Activated naive CD4-positive, alpha-beta T cell treated with anti-CD3 and anti-CD28 coated beads, Interleukin-2, amount 50 U/mL, for 72 hours (primary cell): ENCODE measurements at regions not wholly inside any gene's neighbourhood (a gene's known extent, or its start where the extent isn't known, plus 50 kb on each side); places are given as distances from the start of the nearest gene placed in this dataset.
"Not testable (repeated sequence)": the region's sequence is repeated elsewhere in the genome, so short reads cannot be mapped to it uniquely, and the experiment has no call there.

Experiments
- ATAC-seq, 2 donors: fragments of 150-1000 bp; cut with Tn5 transposase; 2 replicates each; pipeline ENCODE4 v1.10.0; 2021; ENCODE audit warnings: mild to moderate bottlenecking in 2 of 2, moderate library complexity in 2 of 2
- DNase-seq, 2 donors: peaks; one replicate each; pipeline ENCODE4 v3.0.0; 2021 to 2022; ENCODE audit warnings: low spot score in 2 of 2
- H3K27ac Mint-ChIP-seq, 2 donors: one replicate each; pipeline ENCODE4 v1.8.0; 2022; ENCODE audit warnings: mild to moderate bottlenecking in 2 of 2, mixed read lengths in 2 of 2
- H3K36me3 Mint-ChIP-seq, 2 donors: one replicate each; pipeline ENCODE4 v1.8.0; 2022; ENCODE audit warnings: mixed read lengths in 2 of 2
- H3K9me3 Mint-ChIP-seq, 2 donors: one replicate each; pipeline ENCODE4 v1.8.0; 2022; ENCODE audit warnings: mixed read lengths in 2 of 2

DNA sequence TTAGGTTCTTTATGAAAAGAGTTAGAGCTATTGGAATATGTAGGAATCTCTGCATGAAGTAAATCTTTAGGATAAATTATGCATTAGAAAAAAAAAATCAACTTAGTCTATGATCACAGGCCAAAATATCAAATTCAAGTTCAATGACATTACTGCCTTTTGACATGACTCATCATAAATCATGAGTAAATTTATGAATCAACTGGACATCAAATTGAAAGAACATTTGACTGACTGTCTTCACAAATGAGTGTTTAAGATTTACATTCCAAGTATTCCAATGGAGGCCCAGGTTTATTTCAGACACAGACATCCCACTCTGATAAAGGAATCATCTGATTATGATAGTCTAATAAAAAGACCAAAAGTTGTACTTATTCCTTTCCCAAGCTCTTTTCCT is 192.8 kb upstream of the TTC14 start:
- no peak for DNase-seq
- peaks cover 6 to 8% of the 10 kb centered on the region in 2 donors for H3K9me3 Mint-ChIP-seq
- no peak overlapping the region for H3K27ac Mint-ChIP-seq
- ATAC-seq: no peak
- no peaks in the 10 kb centered on the region for H3K36me3 Mint-ChIP-seq

DNA sequence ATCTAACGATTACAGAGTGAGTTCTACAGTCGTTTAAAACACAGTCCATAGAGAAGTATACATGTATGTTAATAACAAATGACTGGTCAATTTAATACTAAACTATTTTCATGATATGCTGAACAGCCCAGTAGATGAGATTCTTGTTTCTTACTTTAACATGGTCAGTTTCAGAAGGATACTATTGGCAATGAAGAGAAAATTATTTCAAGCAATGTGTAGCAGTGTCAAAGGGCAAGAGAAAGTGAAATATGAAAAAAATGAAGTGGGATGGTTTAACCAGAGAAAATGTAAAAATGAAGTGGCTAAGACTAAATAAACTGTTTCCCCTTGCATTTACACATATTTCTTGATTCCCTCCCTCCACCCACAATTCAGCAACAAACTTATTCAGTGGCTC is 192.1 kb upstream of the TTC14 start:
- Mint-ChIP-seq H3K27ac (no peak overlapping the region), H3K9me3 (peaks cover 6 to 8% of the 10 kb centered on the region in 2 donors), H3K36me3 (no peaks in the 10 kb centered on the region)
- no peak for DNase-seq
- ATAC-seq: no peak

DNA sequence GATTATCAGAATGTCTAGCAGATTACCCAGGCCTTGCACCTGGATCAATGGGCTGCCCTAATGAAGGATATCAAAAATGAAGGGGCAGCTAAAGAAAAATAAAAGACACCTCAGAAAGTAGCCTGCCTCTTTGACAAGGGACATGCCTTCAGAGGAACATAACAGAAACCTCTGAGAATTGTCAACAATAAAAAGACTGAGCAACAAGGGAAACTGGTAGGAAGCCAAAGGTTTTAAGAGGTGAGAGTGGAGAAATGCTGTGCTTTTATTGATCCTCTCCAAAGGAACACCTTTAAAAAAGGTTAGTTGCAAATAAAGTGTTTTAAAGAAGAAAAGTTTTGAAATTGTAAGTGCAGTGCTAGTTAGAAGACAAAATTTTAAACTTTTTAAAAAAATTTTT is 187.8 kb upstream of the TTC14 start:
- Mint-ChIP-seq H3K36me3 (no peaks in the 10 kb centered on the region), H3K27ac (no peak overlapping the region), H3K9me3 (peaks cover 6 to 10% of the 10 kb centered on the region in 2 donors)
- DNase-seq (no peak), ATAC-seq (no peak)

DNA sequence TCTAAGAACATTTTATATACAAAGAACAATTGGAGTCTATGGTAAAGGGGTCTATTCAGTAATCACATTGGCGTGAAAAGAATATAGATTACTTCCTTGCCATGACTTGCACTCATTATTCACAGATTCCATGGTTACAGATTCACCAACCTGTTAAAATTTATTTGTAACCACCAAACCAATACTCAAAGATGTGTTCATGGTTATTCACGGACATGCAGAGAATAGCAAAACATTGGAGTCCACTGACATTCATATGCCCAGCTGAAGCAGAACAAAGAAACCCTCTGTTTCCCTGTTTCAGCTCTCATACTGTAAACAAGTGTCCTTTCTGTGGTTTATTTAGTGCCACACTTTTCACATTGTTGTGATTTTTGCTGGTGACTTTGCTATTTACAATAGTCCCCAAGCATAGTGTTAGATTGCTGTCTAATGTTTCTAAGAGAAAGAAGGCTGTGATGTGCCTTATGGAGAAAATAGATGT is 185.8 kb upstream of the TTC14 start:
- Mint-ChIP-seq H3K36me3 (no peaks in the 10 kb centered on the region), H3K27ac (no peak overlapping the region), H3K9me3 (peaks cover 6 to 14% of the 10 kb centered on the region in 2 donors)
- ATAC-seq (no peak), DNase-seq (no peak)

GRCh38 chr3:180417241-180417640 is 184.7 kb upstream of the TTC14 start:
- Mint-ChIP-seq H3K36me3 (no peaks in the 10 kb centered on the region), H3K9me3 (peaks cover 2 to 13% of the 10 kb centered on the region in 2 donors), H3K27ac (no peak overlapping the region)
- ATAC-seq (no peak), DNase-seq (no peak)

GRCh38 chr3:180420016-180420415 is 181.9 kb upstream of the TTC14 start:
- Mint-ChIP-seq H3K27ac (no peak overlapping the region), H3K36me3 (no peaks in the 10 kb centered on the region), H3K9me3 (peaks cover 4 to 11% of the 10 kb centered on the region in 2 donors)
- no peak for DNase-seq
- ATAC-seq: no peak

GRCh38 chr3:180420804-180421203 is 181.2 kb upstream of the TTC14 start:
- Mint-ChIP-seq H3K9me3 (peaks cover 4 to 11% of the 10 kb centered on the region in 2 donors), H3K36me3 (no peaks in the 10 kb centered on the region), H3K27ac (no peak overlapping the region)
- no peak for ATAC-seq
- no peak for DNase-seq

DNA sequence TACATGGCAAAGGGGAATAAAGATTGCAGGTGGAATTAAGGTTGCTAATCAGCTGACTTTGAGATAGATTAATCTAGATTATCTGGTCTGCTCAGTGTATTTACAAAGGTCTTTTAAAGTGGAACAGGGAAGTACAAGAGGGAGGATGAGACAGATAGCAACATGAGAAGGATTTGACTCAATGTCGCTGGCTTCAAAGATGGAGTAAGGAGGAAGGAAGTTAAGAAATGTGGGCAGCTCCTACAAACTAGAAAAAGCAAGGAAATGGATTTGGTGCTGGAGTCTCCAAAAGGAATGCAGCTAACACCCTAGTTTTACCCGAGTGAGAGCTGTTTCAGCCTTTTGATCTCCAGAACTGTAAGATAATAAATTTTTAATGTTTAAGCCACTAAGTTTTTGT is 180.7 kb upstream of the TTC14 start:
- H3K27ac Mint-ChIP-seq: no peak overlapping the region
- H3K9me3 Mint-ChIP-seq: peaks cover 4 to 11% of the 10 kb centered on the region in 2 donors
- ATAC-seq (no peak), DNase-seq (no peak)
- no peaks in the 10 kb centered on the region for H3K36me3 Mint-ChIP-seq

DNA sequence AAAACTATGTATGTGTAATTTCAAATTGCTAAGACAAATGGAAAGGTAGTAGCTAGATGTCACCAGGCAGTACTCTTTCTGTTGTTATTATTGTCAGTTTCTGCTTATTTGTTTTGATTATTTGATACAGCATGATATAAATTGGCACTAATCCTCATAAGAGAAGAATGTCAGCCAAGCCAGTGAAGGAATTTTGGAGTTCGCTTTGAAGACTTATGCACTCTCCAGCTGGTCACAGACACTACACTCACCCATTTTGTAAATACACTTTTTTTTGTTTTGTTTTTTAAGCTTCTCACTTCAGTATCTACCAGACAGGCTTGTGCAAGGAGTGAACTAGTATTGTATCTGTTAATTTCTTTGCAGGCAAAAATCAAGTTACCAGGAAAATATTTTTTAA is 180.2 kb upstream of the TTC14 start:
- no peak for DNase-seq
- H3K36me3 Mint-ChIP-seq: no peaks in the 10 kb centered on the region
- peaks cover 4 to 15% of the 10 kb centered on the region in 2 donors for H3K9me3 Mint-ChIP-seq
- H3K27ac Mint-ChIP-seq: no peak overlapping the region
- ATAC-seq: no peak

DNA sequence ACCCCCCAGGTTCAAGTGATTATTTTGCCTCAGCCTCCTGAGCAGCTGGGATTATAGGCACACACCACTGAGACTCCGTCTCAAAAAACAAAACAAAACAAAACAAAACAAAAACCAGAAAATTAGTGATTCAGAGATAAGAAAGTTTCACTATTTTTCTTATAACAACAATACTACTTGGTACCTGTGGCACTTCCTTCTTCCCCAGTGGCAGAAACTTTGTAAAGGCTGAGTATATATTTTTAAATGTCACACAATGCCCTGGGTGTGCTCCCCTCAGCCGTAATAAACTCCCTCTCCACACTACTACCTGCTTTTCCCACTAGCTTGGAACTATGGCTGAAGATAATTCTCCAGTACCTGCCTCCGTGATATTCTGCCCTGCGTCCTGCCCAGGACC is 177.7 kb upstream of the TTC14 start:
- H3K9me3 Mint-ChIP-seq: peaks cover 4 to 10% of the 10 kb centered on the region in 2 donors
- not testable (repeated sequence) for ATAC-seq

DNA sequence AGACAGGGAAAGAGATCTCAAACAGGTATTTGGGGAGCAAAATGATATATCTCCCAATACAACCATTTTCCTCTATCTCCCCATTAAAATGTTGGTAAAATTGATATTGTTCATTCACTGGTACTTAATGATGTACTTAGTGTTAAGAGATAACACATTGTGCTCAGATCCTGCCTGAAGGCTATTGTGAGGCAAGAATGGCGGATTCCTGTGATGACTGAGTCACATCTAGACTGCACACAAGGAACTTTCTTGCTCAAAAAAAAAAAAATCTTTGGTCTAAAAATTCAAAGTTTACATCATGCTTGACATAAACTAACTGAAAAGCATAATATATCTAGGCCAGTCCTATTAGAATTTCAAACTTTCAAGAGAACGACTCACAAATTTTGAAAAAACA is 171.1 kb upstream of the TTC14 start:
- Mint-ChIP-seq H3K27ac (no peak overlapping the region), H3K9me3 (peaks cover 20 to 25% of the 10 kb centered on the region in 2 donors), H3K36me3 (no peaks in the 10 kb centered on the region)
- no peak for ATAC-seq
- no peak for DNase-seq

More for the DNA sequence above, 177.7 kb upstream of the TTC14 start:
- DNase-seq, H3K36me3 Mint-ChIP-seq, H3K27ac Mint-ChIP-seq: not testable (repeated sequence)

DNA sequence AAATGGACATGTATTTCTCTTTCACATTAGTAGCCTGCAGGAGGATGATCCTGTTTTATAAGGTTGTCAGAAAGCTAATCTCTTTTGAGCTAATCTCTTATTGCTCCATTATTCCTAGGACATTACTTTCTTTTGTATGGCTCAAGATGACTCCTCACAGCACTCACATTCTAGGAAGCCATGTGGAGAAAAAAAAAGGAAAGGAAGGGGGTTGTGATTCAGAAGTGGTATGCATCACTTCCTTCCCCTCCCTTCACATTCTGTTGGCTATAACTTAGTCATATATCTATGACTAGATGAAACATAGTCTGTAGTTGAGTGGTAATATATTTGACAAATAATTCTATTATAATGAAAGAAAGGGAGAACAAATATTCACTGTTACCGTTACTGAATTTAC is 168.8 kb upstream of the TTC14 start:
- Mint-ChIP-seq H3K27ac (no peak overlapping the region), H3K9me3 (peaks cover 20 to 21% of the 10 kb centered on the region in 2 donors), H3K36me3 (no peaks in the 10 kb centered on the region)
- ATAC-seq: no peak
- DNase-seq: no peak

DNA sequence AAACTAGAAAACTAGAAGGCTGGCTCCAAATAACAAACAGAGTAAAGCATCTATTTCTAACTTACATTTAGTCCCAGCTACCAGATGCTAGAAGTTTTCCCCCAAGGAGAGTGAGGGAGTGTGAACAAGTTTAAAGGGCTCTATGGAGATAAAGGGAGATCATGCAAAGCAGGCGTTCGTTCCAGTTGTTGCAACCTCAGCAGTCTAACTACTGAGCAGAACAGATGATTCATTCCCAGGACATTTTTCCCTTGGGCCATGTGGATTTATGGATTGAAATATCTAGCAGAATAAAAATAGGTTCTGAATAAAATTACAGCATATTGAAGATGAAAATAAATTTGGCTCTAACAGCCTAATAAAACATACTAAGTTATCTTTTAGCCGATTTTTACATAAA is 154.8 kb upstream of the TTC14 start:
- Mint-ChIP-seq H3K9me3 (peaks cover 16% of the 10 kb centered on the region in 2 donors), H3K36me3 (peaks cover 0 to 8% of the 10 kb centered on the region in 2 donors), H3K27ac (no peak overlapping the region)
- DNase-seq: no peak
- ATAC-seq: no peak

- not testable (repeated sequence) for DNase-seq, H3K36me3 Mint-ChIP-seq, H3K27ac Mint-ChIP-seq, ATAC-seq
- peaks cover 16% of the 10 kb centered on the region in 2 donors for H3K9me3 Mint-ChIP-seq
These were observed 153.6 kb upstream of the TTC14 start for GRCh38 chr3:180448407-180448806.

DNA sequence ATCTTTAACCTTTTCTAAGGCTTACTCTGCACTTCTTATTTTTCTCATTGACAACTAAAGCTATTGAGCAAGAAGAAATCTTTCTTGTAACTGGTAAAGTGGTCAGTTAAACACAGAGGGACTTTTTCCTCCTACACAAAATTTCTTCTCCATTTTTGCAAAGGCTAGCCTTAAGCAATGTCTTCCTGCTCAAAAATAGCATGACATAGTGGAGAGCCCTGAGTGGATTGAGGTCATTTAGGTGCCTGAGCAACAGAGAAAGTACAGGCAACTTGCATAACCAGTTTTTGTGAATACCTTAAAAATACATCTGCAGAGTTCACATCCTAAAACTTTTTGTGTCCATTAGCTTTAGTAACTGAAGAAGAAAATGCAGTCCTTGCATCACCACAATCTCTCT is 144.7 kb upstream of the TTC14 start:
- no peak for ATAC-seq
- Mint-ChIP-seq H3K27ac (no peak overlapping the region), H3K9me3 (peaks cover 3 to 4% of the 10 kb centered on the region in 2 donors), H3K36me3 (no peaks in the 10 kb centered on the region)
- DNase-seq: no peak

DNA sequence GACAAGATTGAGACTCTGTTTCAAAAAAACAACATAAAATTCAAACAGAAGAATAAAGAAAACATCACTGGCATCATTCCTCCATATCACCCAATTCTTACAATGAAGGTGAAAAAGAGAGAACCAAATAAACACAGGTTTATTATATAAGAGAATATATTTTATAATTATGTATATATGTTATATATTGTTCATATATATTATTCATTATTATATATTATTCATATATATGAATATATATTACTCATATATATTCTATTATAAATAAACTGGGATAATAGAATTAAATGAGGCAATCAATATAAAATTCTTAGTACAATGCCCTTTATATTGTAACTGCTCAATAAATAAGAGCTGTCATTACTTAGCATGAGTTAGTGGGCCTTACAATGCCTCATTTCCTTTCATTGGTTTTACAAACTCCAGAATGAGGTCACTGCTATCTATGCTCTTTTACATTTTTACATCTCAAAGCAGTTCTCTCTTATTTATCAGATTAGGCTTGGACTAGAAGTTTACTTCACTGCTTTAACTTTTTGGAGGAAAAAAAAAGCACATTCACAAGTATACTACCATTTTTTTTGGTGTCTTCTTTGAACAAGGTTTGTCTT is 135.5 kb upstream of the TTC14 start:
- Mint-ChIP-seq H3K9me3 (peaks cover 3 to 5% of the 10 kb centered on the region in 2 donors), H3K36me3 (no peaks in the 10 kb centered on the region), H3K27ac (no peak overlapping the region)
- no peak for DNase-seq
- ATAC-seq: no peak

DNA sequence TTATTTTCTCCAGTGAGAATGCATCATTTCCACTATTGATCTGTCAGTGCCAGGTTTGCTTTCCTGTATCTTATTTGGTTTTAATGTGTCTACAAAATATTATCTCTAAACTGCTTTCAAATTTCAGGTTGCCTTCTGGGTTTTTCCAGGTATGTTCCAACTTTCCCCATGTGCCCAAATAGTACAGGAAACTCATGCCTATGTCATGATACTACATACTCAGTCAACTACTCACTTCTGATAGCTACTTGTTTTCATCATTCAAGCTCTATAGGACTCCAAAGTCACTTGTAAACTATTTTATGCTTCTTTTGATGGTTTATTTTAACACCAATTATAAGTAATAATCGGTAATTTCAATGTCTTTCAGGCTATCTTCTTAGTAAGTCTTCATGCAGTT is 134.8 kb upstream of the TTC14 start:
- ATAC-seq (no peak), DNase-seq (no peak)
- H3K9me3 Mint-ChIP-seq: peaks cover 3 to 5% of the 10 kb centered on the region in 2 donors
- H3K36me3 Mint-ChIP-seq: no peaks in the 10 kb centered on the region
- H3K27ac Mint-ChIP-seq: no peak overlapping the region

DNA sequence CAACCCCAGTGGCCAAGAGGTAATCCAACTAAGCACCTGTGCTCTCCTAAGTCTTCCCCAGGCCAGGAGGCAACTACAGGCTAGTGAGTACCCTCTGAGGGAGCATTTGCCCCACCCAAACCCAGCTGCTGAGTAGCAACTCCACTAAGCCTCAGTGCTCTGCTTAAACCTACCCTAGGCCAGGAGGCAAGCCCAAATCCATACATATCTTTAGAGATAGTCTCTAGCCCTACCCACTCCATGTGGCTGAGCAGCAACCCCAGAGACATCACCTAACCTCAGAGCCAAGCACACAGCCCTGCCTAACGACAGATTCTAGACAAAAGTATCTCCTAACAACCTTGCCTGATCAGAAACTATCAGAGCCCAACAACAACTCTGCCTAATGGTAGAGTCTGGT is 132.8 kb upstream of the TTC14 start:
- H3K36me3 Mint-ChIP-seq: no peaks in the 10 kb centered on the region
- ATAC-seq: no peak
- no peak overlapping the region for H3K27ac Mint-ChIP-seq
- peaks cover 3 to 7% of the 10 kb centered on the region in 2 donors for H3K9me3 Mint-ChIP-seq
- no peak for DNase-seq
